Psoas muscle (tissue), 7 donors: ENCODE measurements at regions not wholly inside any gene's neighbourhood (a gene's known extent, or its start where the extent isn't known, plus 50 kb on each side); places are given as distances from the start of the nearest gene placed in this dataset.

Source experiments
- ATAC-seq, 4 donors: fragments of 200-7000 bp; cut with Tn5 transposase; one replicate each; pipeline ENCODE4 v1.9.1; 2020; ENCODE audit warnings: moderate library complexity in 3 of 4, mild to moderate bottlenecking in 2 of 4
- DNase-seq, 2 donors: peaks; one replicate each; pipeline ENCODE4 v3.0.0-alpha.2; 2020
- H3K27ac ChIP-seq: fragments of 200-600 bp; one replicate; pipeline ENCODE4 v1.8.0; 2022
- H3K27me3 ChIP-seq, 3 donors: fragments of 200-600 bp in 1 of 3; one replicate each; pipeline versions ENCODE4 v1.6.1 to v1.8.0; 2013 to 2022; ENCODE audit warnings: low read length in 2 of 3, mild to moderate bottlenecking in 2 of 3, moderate library complexity in 1 of 3; ENCODE audit not compliant: insufficient read depth in 3 of 3
- H3K36me3 ChIP-seq, 2 donors: fragments of 200-600 bp in 1 of 2; one replicate each; pipeline versions ENCODE4 v1.6.1 to v1.8.0; 2013 to 2022; ENCODE audit warnings: low read depth in 1 of 2, mild to moderate bottlenecking in 1 of 2, moderate library complexity in 1 of 2; ENCODE audit not compliant: insufficient read depth in 1 of 2
- H3K4me1 ChIP-seq: fragments of 200-600 bp; one replicate; pipeline ENCODE4 v1.8.0; 2022
- H3K4me3 ChIP-seq: fragments of 200-600 bp; one replicate; pipeline ENCODE4 v1.8.0; 2022; ENCODE audit warnings: mild to moderate bottlenecking
- H3K9me3 ChIP-seq: fragments of 200-600 bp; one replicate; pipeline ENCODE4 v1.8.0; 2022
- CTCF ChIP-seq: fragments of 200-600 bp; IDR thresholded peaks from one replicate; pipeline ENCODE4 v1.8.0; 2022; ENCODE audit warnings: antibody characterized with exemption
- WGBS, 3 donors: extraction: QIAGEN DNeasy Blood & Tissue Kit; methylation state at CpG; one replicate each; pipeline versions ENCODE4 v1.1.6 to v1.1.7; 2013; 5-methylcytosine and 5-hydroxymethylcytosine counted together
- intact Hi-C, 2 donors: fragments of 100-400 bp; cut with DNase I; formaldehyde crosslinking; loops; one replicate each; pipeline versions ENCODE4 v1.11.0 to v1.14.2; 2022
- donor health status: healthy with polysubstance abuse.
- donor health status: DM: no; HTN: no; CAD: no; lungs with moderate emphysema.
- donor health status: Bipolar disorder and iron deficiency.
- donor health status: healthy.
- donor health status: DM: yes; HTN: yes; CAD: no.
- donor health status: DM: no; HTN: no; CAD: no.
- donor health status: DM: yes; HTN: yes; CAD: no.

DNA sequence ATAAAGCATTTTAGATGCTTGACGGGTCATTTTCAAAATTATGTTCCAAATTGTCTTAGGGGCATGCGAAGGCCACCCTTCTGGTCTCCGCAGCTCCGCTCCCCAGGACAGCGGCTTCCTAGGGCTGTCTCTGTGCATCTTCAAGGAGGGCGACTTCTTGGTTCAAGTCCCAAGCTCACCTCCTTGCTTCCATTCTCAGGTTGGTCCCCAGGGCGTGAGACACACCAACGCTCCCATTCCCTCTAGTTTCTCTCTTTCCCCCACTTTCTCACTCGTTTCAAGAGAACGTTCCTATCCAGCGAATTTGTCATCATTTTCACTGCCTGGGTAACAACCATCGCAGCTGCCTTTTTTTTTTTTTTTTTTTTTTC, 109.4 kb upstream of the CCND2 start:
- intact Hi-C loops, result no loop called here
- Histone ChIP-seq H3K4me1 (no peaks in the 10 kb centered on the region), H3K27ac (no peak overlapping the region), H3K36me3 (no peaks in the 10 kb centered on the region), H3K4me3 (peak overlapping the region; percentile 47), H3K27me3 (peaks cover 0 to 14% (median 0%) of the 10 kb centered on the region in 3 donors), H3K9me3 (no peaks in the 10 kb centered on the region)
- 46 to 51% (median 49%) methylated on average over 11 to 12 of the region's 12 CpGs for WGBS, 3 donors
- TF ChIP-seq CTCF, result no peak
- DNase-seq (no peak), ATAC-seq (no peak)

DNA sequence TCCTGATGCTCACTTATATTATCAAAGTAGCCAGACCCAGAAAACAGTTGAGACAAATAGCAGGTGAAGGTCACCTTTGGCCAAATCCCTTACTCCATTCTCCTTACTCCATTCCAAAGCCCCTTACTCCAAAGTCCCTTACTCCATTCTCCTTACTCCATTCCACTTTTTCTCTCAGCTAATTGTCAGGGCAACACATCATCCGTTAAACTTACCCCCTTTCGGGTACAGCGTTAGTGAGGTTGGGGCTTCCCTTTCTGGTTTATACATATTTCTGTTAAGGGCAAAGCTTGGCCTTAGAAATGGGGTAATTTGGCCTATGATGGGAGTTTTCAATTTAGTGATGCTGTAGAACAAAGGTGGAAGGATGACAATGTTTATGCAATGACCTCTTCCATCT, 111.8 kb upstream of the CCND2 start:
- H3K9me3 ChIP-seq, result no peaks in the 10 kb centered on the region
- DNase-seq, result no peak
- 78 to 95% (median 79%) methylated on average over 3 of the region's 3 CpGs for WGBS, 3 donors
- no peak overlapping the region for H3K27ac ChIP-seq
- peaks cover 0 to 9% (median 0%) of the 10 kb centered on the region in 3 donors for H3K27me3 ChIP-seq
- H3K36me3 ChIP-seq, result no peaks in the 10 kb centered on the region
- H3K4me3 ChIP-seq, result no peak overlapping the region
- no peak for TF ChIP-seq CTCF
- intact Hi-C loops, result no loop called here
- ATAC-seq, result no peak
- no peaks in the 10 kb centered on the region for H3K4me1 ChIP-seq

- DNase-seq, result no peak
- H3K27ac ChIP-seq, result no peak overlapping the region
- no peak for TF ChIP-seq CTCF
- peaks cover 0 to 4% (median 0%) of the 10 kb centered on the region in 3 donors for H3K27me3 ChIP-seq
- no peak overlapping the region for H3K4me3 ChIP-seq
- H3K9me3 ChIP-seq, result no peaks in the 10 kb centered on the region
- no peaks in the 10 kb centered on the region for H3K4me1 ChIP-seq
- ATAC-seq, result no peak
- WGBS, 3 donors, result 72 to 82% (median 73%) methylated on average over 2 of the region's 2 CpGs
- no peaks in the 10 kb centered on the region for H3K36me3 ChIP-seq
- intact Hi-C loops, result no loop called here
Measured at GRCh38 chr12:4160314-4161040, 113.1 kb upstream of the CCND2 start.

DNA sequence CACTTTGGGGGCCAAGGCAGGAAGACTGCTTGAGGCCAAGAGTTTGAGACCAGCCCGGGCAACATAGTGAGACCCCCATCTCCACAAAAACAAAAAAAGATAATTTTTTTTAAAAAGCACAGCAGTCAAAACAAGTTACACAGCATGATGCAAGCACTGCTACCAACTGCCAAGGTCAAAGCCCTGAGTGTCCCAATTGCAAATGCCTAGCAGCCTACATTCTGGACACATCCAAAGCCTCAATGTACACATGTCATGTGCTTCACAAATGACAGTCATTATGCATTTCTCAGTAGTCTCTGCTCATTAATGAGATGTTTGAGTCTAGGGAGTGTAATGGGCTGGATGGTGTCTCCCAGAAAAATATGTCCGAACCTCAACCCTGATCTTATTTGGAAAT, 113.7 kb upstream of the CCND2 start:
- TF ChIP-seq CTCF, result no peak
- Histone ChIP-seq H3K4me3 (no peak overlapping the region), H3K9me3 (no peaks in the 10 kb centered on the region), H3K36me3 (no peaks in the 10 kb centered on the region), H3K27ac (no peak overlapping the region), H3K27me3 (no peaks in the 10 kb centered on the region), H3K4me1 (no peaks in the 10 kb centered on the region)
- ATAC-seq, result no peak
- no peak for DNase-seq
- intact Hi-C loops, result no loop called here
- WGBS, 3 donors, result 96 to 97% (median 96%) methylated on average over 2 of the region's 2 CpGs

- no peak for TF ChIP-seq CTCF
- H3K4me1 ChIP-seq, result no peaks in the 10 kb centered on the region
- no peak overlapping the region for H3K27ac ChIP-seq
- no peaks in the 10 kb centered on the region for H3K36me3 ChIP-seq
- intact Hi-C loops, result no loop called here
- no peak overlapping the region for H3K4me3 ChIP-seq
- DNase-seq (no peak), ATAC-seq (no peak)
- H3K9me3 ChIP-seq, result no peaks in the 10 kb centered on the region
- H3K27me3 ChIP-seq, result no peaks in the 10 kb centered on the region
- WGBS, 3 donors, result 82 to 94% (median 90%) methylated on average over 2 of the region's 2 CpGs
Measured at GRCh38 chr12:4158306-4158705, 115.3 kb upstream of the CCND2 start.
